Gastroesophageal sphincter (tissue), 4 donors: ENCODE measurements at regions not wholly inside any gene's neighbourhood (a gene's known extent, or its start where the extent isn't known, plus 50 kb on each side); places are given as distances from the start of the nearest gene placed in this dataset.

Experiments
- ATAC-seq: fragments of 150-250 bp; one replicate; pipeline ENCODE4 v1.9.1; 2016; ENCODE audit warnings: mild to moderate bottlenecking, moderate library complexity
- H3K27ac ChIP-seq, 4 donors: fragments of 200-600 bp; sonication (generic) in 3 of 4; 1 replicate in 3 of 4; 2 replicates in 1 of 4; pipeline ENCODE4 v1.5.1; 2016 to 2019
- H3K27me3 ChIP-seq: fragments of 200-600 bp; sonication (generic); one replicate; pipeline ENCODE4 v1.5.1; 2019
- H3K36me3 ChIP-seq, 2 donors: fragments of 200-600 bp; sonication (generic); one replicate each; pipeline ENCODE4 v1.5.1; 2019; ENCODE audit warnings: control low read depth in 1 of 2
- H3K4me1 ChIP-seq, 3 donors: fragments of 200-600 bp; sonication (generic); 1 replicate in 2 of 3; 2 replicates in 1 of 3; pipeline ENCODE4 v1.5.1; 2016 to 2019; ENCODE audit warnings: control low read depth in 2 of 3
- H3K4me3 ChIP-seq, 2 donors: fragments of 200-600 bp; sonication (generic); one replicate each; pipeline ENCODE4 v1.5.1; 2019; ENCODE audit warnings: mild to moderate bottlenecking in 1 of 2, moderate library complexity in 1 of 2
- H3K9me3 ChIP-seq, 3 donors: fragments of 200-600 bp; sonication (generic); one replicate each; pipeline ENCODE4 v1.5.1; 2017 to 2019; ENCODE audit warnings: control low read depth in 2 of 3
- EP300 ChIP-seq: sonication (generic); formaldehyde crosslinking; IDR thresholded peaks from one replicate; pipeline ENCODE4 v1.6.1; 2017; ENCODE audit warnings: antibody characterized with exemption, mild to moderate bottlenecking
- POLR2A ChIP-seq, 2 donors: fragments of 450-650 bp; IDR thresholded peaks; one replicate each; pipeline ENCODE4 v1.6.1; 2017; ENCODE audit warnings: antibody characterized with exemption in 2 of 2, mild to moderate bottlenecking in 2 of 2, moderate library complexity in 1 of 2
- POLR2AphosphoS5 ChIP-seq: sonication (generic); formaldehyde crosslinking; IDR thresholded peaks from one replicate; pipeline ENCODE4 v1.6.1; 2017; ENCODE audit warnings: antibody characterized with exemption
- WGBS, 2 donors: methylation state at CpG; one replicate each; pipeline ENCODE4 v1.1.5; 2018; ENCODE audit warnings: low coverage in 1 of 2; 5-methylcytosine and 5-hydroxymethylcytosine counted together
- TF ChIP-seq, protein P1 (sequence below), 4 experiments: fragments of 200-600 bp in 2 of 4; fragments of 450-650 bp in 2 of 4; sonication (generic) in 1 of 4; IDR thresholded peaks; one replicate each; pipeline ENCODE4 v1.5.1; 2017 to 2019; ENCODE audit warnings: antibody characterized with exemption in 4 of 4, mild to moderate bottlenecking in 2 of 4, moderate library complexity in 2 of 4

GRCh38 chr14:58718226-58719205 lies 80.8 kb downstream of the DACT1 start:
- no peak for ATAC-seq
- no peaks in the 10 kb centered on the region for H3K9me3 ChIP-seq
- H3K4me1 ChIP-seq, result peaks cover 0 to 9% (median 0%) of the 10 kb centered on the region in 3 donors
- no peak overlapping the region for H3K27ac ChIP-seq
- H3K36me3 ChIP-seq, result no peaks in the 10 kb centered on the region
- WGBS, 2 donors, result 71 to 72% methylated on average over 4 to 5 of the region's 5 CpGs
- TF ChIP-seq EP300, result no peak
- TF ChIP-seq, protein P1, sequence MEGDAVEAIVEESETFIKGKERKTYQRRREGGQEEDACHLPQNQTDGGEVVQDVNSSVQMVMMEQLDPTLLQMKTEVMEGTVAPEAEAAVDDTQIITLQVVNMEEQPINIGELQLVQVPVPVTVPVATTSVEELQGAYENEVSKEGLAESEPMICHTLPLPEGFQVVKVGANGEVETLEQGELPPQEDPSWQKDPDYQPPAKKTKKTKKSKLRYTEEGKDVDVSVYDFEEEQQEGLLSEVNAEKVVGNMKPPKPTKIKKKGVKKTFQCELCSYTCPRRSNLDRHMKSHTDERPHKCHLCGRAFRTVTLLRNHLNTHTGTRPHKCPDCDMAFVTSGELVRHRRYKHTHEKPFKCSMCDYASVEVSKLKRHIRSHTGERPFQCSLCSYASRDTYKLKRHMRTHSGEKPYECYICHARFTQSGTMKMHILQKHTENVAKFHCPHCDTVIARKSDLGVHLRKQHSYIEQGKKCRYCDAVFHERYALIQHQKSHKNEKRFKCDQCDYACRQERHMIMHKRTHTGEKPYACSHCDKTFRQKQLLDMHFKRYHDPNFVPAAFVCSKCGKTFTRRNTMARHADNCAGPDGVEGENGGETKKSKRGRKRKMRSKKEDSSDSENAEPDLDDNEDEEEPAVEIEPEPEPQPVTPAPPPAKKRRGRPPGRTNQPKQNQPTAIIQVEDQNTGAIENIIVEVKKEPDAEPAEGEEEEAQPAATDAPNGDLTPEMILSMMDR (IDR thresholded peaks at IDR 0.05), result no peak
- TF ChIP-seq POLR2A (IDR thresholded peaks at IDR 0.05), result no peak
- TF ChIP-seq POLR2AphosphoS5, result no peak
- H3K27me3 ChIP-seq, result no peaks in the 10 kb centered on the region
- no peak overlapping the region for H3K4me3 ChIP-seq

DNA sequence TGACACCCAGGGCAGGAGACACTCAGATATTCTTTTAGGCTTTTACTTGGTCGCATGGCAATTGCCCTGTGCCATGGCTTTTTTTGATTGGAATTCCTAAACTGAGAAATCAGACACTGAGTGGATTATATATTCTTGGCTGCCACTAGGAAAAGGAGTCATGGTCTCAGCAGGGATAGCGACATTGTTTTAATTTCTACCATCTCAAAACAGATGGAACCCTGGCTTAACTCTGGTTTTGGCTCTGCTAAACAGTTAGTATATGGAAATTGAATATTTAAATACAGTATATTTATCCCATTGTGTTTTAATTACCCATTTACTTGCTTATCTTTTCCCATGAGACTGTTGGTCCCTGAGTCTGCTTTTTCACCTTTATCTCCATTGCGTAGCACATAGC lies 84.0 kb downstream of the DACT1 start:
- Histone ChIP-seq H3K27me3 (no peaks in the 10 kb centered on the region), H3K36me3 (no peaks in the 10 kb centered on the region), H3K4me1 (peaks cover 0 to 8% (median 0%) of the 10 kb centered on the region in 3 donors), H3K4me3 (no peak overlapping the region), H3K9me3 (no peaks in the 10 kb centered on the region), H3K27ac (no peak overlapping the region)
- 81 to 100% methylated on average over 2 to 3 of the region's 3 CpGs for WGBS, 2 donors
- no peak for ATAC-seq
- TF ChIP-seq, protein P1 (IDR thresholded peaks at IDR 0.05), result no peak
- no peak for TF ChIP-seq POLR2A (IDR thresholded peaks at IDR 0.05)
- TF ChIP-seq EP300, result no peak

- Histone ChIP-seq H3K36me3 (no peaks in the 10 kb centered on the region), H3K4me3 (no peak overlapping the region), H3K4me1 (peaks cover 0 to 1% (median 0%) of the 10 kb centered on the region in 3 donors), H3K27ac (no peak overlapping the region), H3K9me3 (no peaks in the 10 kb centered on the region), H3K27me3 (no peaks in the 10 kb centered on the region)
- 71 to 79% methylated on average over 3 to 4 of the region's 4 CpGs for WGBS, 2 donors
- TF ChIP-seq, protein P1 (IDR thresholded peaks at IDR 0.05), result no peak
- no peak for TF ChIP-seq EP300
- TF ChIP-seq POLR2AphosphoS5, result no peak
- TF ChIP-seq POLR2A (IDR thresholded peaks at IDR 0.05), result no peak
- ATAC-seq, result no peak
Observed at GRCh38 chr14:58722441-58722840, 84.7 kb downstream of the DACT1 start.

DNA sequence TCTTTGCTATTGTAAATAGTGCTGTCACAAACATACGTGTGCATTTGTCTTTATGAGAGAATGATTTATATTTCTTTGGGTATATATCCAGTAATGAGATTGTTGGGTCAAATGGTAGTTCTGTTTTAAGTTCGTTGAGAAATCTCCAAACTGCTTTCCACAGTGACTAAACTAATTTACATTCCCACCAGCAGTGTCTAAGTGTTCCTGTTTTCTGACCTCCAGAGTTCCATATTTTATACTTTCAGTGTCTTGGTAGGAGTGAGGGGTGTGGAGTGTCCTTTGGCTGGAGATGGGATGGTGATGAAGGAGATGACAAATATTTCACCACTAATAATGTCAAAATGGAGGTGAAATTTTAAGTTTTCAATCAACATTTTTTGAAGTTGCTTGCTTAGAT lies 86.4 kb downstream of the DACT1 start:
- 61 to 85% methylated on average over 2 of the region's 2 CpGs for WGBS, 2 donors
- ATAC-seq, result no peak

More for the DNA sequence above, 86.4 kb downstream of the DACT1 start:
- H3K4me3 ChIP-seq, result no peak overlapping the region
- H3K27ac ChIP-seq, result no peak overlapping the region
- H3K36me3 ChIP-seq, result no peaks in the 10 kb centered on the region
- no peaks in the 10 kb centered on the region for H3K27me3 ChIP-seq
- no peaks in the 10 kb centered on the region for H3K4me1 ChIP-seq
- H3K9me3 ChIP-seq, result no peaks in the 10 kb centered on the region
- TF ChIP-seq POLR2A (IDR thresholded peaks at IDR 0.05) (no peak), EP300 (no peak), POLR2AphosphoS5 (no peak)
- TF ChIP-seq, protein P1 (IDR thresholded peaks at IDR 0.05), result no peak
